Endothelial cell of umbilical vein (primary cell): ENCODE measurements at regions not wholly inside any gene's neighbourhood (a gene's known extent, or its start where the extent isn't known, plus 50 kb on each side); places are given as distances from the start of the nearest gene placed in this dataset.

Experiments used
- BruUV-seq: library from RNA; stranded (reverse); fragments of 400-500 nt; replicated peaks from 2 replicates; lab custom pipeline; 2021; lab: Mats Ljungman, UMichigan
- CTCF ChIA-PET: fragments of 300-600, 350-600 bp; sonication (Branson Sonifier 250); formaldehyde crosslinking; loops from one replicate; lab custom pipeline; 2021; ENCODE audit warnings: antibody characterized with exemption, inconsistent platforms; lab: Charles Lee
- POLR2A ChIA-PET: fragments of 300-600, 350-600 bp; sonication (Branson Sonifier 250); formaldehyde crosslinking; loops from one replicate; lab custom pipeline; 2021; ENCODE audit warnings: antibody characterized with exemption, inconsistent platforms; lab: Charles Lee
- DNase-seq: peaks from one replicate; pipeline ENCODE4 v3.0.0-alpha.2; 2011; ENCODE audit warnings: low read depth, low spot score
- FAIRE-seq: peaks from 2 replicates; lab custom pipeline; 2011; peaks lifted over from hg19 to GRCh38; lab: Jason Lieb, UNC
- H2AFZ ChIP-seq: 2 replicates; pipeline ENCODE4 v1.6.0; 2012; ENCODE audit warnings: low read depth, low read length, control low read depth, inconsistent platforms
- H3K27ac ChIP-seq: 2 replicates; pipeline ENCODE4 v1.5.1; 2011; ENCODE audit warnings: low read depth, mild to moderate bottlenecking, control low read depth, low read length, moderate library complexity; ENCODE audit not compliant: insufficient read depth
- H3K27me3 ChIP-seq, 2 experiments: 2 replicates each; pipeline versions ENCODE4 v1.6.0 to v1.6.1; 2011; ENCODE audit warnings: low read length in 2 of 2, mixed read lengths in 1 of 2; ENCODE audit not compliant: control insufficient read depth in 2 of 2, insufficient read depth in 2 of 2
- H3K36me3 ChIP-seq, 2 experiments: 2 replicates in 1 of 2; 3 replicates in 1 of 2; pipeline ENCODE4 v1.5.1; 2011; ENCODE audit warnings: low read length in 2 of 2, mild to moderate bottlenecking in 1 of 2, moderate library complexity in 1 of 2; ENCODE audit not compliant: control insufficient read depth in 2 of 2, insufficient read depth in 2 of 2; ENCODE audit errors: extremely low read depth in 1 of 2
- H3K4me1 ChIP-seq: 3 replicates; pipeline ENCODE4 v1.5.1; 2011; ENCODE audit warnings: mild to moderate bottlenecking, low read length; ENCODE audit not compliant: control insufficient read depth, insufficient read depth; ENCODE audit errors: extremely low read depth
- H3K4me2 ChIP-seq: 2 replicates; pipeline ENCODE4 v1.6.1; 2011; ENCODE audit warnings: low read length, control low read depth, mixed read lengths; ENCODE audit not compliant: insufficient read depth
- H3K4me3 ChIP-seq, 3 experiments: fragments of 200-600 bp in 1 of 3; sonication (generic), shearing (Covaris generic) in 1 of 3; replicated peaks in 1 of 3; 2 replicates each; pipeline ENCODE4 v1.5.1; 2011 to 2016; ENCODE audit warnings: control low read depth in 3 of 3, low read length in 3 of 3, mild to moderate bottlenecking in 2 of 3, inconsistent platforms in 1 of 3, low read depth in 1 of 3, moderate library complexity in 1 of 3; ENCODE audit not compliant: insufficient read depth in 1 of 3
- H3K79me2 ChIP-seq: 2 replicates; pipeline ENCODE4 v1.6.0; 2012; ENCODE audit warnings: low read length, inconsistent platforms; ENCODE audit not compliant: control insufficient read depth, insufficient read depth
- H3K9ac ChIP-seq: replicated peaks from 2 replicates; pipeline ENCODE3; 2011; ENCODE audit warnings: low read length, control low read depth; ENCODE audit not compliant: insufficient read depth; ENCODE audit errors: extremely low read depth
- H3K9me1 ChIP-seq: replicated peaks from 3 replicates; pipeline ENCODE4 v1.6.0; 2011; ENCODE audit warnings: mild to moderate bottlenecking, low read length; ENCODE audit not compliant: control insufficient read depth, insufficient read depth; ENCODE audit errors: extremely low read depth
- H3K9me3 ChIP-seq: replicated peaks from 2 replicates; pipeline ENCODE4 v1.5.1; 2012; ENCODE audit warnings: low read length, inconsistent platforms; ENCODE audit not compliant: control insufficient read depth, insufficient read depth
- H4K20me1 ChIP-seq: replicated peaks from 2 replicates; pipeline ENCODE3; 2011; ENCODE audit warnings: mild to moderate bottlenecking, low read length; ENCODE audit not compliant: control insufficient read depth, insufficient read depth; ENCODE audit errors: extremely low read depth
- CTCF ChIP-seq, 2 donors: IDR thresholded peaks; 1 replicate in 1 of 2; 2 replicates in 1 of 2; pipeline ENCODE4 v1.5.1; 2011; ENCODE audit warnings: low read length in 2 of 2, mild to moderate bottlenecking in 2 of 2, moderate library complexity in 2 of 2, control low read depth in 1 of 2, inconsistent platforms in 1 of 2, low read depth in 1 of 2; ENCODE audit not compliant: insufficient read depth in 1 of 2; ENCODE audit errors: extremely low read depth in 1 of 2
- EZH2 ChIP-seq: IDR thresholded peaks from 2 replicates; pipeline ENCODE4 v1.6.1; 2012; ENCODE audit warnings: borderline replicate concordance, low read depth, mild to moderate bottlenecking, moderate library complexity, low read length, inconsistent platforms; ENCODE audit not compliant: severe bottlenecking
- FOS ChIP-seq: IDR thresholded peaks from 2 replicates; pipeline ENCODE4 v1.6.1; 2011; ENCODE audit warnings: mild to moderate bottlenecking, low read length, moderate library complexity, borderline replicate concordance; ENCODE audit not compliant: insufficient read depth
- GATA2 ChIP-seq: IDR thresholded peaks from 2 replicates; pipeline ENCODE4 v1.7.0; 2011; ENCODE audit warnings: low read depth, mild to moderate bottlenecking, moderate library complexity, mixed read lengths, low read length; ENCODE audit not compliant: insufficient read length, insufficient read depth
- JUN ChIP-seq: IDR thresholded peaks from 2 replicates; pipeline ENCODE4 v1.6.1; 2011; ENCODE audit warnings: borderline replicate concordance, low read depth; ENCODE audit not compliant: insufficient read length, insufficient read depth
- MAX ChIP-seq: IDR thresholded peaks from 2 replicates; pipeline ENCODE4 v1.6.1; 2011; ENCODE audit not compliant: insufficient read depth, insufficient read length
- MYC ChIP-seq: IDR thresholded peaks from one replicate; pipeline ENCODE4 v1.6.1; 2011; ENCODE audit warnings: mild to moderate bottlenecking, low read depth, low read length
- POLR2A ChIP-seq: IDR thresholded peaks from 2 replicates; pipeline ENCODE4 v1.6.1; 2012; ENCODE audit warnings: low read depth, mild to moderate bottlenecking, control low read depth, low read length
- POLR2AphosphoS5 ChIP-seq: IDR thresholded peaks from 2 replicates; pipeline ENCODE4 v1.6.1; 2012; ENCODE audit warnings: low read depth, mild to moderate bottlenecking, control low read depth, low read length, moderate library complexity; ENCODE audit not compliant: insufficient read depth
- dilution Hi-C: fragments of 300-500 bp; cut with MboI; formaldehyde crosslinking; loops from one replicate; pipeline ENCODE4 v1.15.0; 2019; ENCODE audit warnings: low sequenced_read_pairs; ENCODE audit not compliant: extremely low pct_ligation_motif_present
- intact Hi-C: fragments of 100-400 bp; cut with micrococcal nuclease; formaldehyde crosslinking; loops from one replicate; pipeline ENCODE4 v1.10.0; 2022

DNA sequence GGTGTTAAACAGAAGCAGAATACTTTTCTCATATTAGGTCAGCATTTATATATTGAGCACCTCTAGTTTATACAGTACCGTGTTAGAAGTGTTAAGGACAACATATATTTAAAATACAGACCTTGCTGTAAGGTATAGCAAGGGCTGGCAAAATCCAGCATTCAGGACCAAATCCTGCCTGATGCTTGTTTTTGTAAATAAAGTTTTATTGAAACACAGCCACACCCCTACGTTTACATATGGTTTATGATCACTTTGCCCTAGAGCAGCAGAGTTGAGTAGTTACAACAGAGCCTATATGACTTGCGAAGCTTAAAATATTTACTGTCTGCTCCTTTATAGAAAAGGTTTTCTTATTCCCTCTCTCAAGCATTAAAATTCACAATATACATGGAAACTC lies 877.3 kb downstream of the MCTP2 start:
- no peak overlapping the region for H2AFZ ChIP-seq
- intact Hi-C loops (no loop called here), dilution Hi-C loops (no loop called here)
- H3K4me3 ChIP-seq: no peak overlapping the region
- DNase-seq: no peak
- ChIA-PET POLR2A (no interaction called here), CTCF (no interaction called here)
- no peaks in the 10 kb centered on the region for H3K36me3 ChIP-seq
- FAIRE-seq: no peak
- H3K4me2 ChIP-seq: no peak overlapping the region
- H3K9me1 ChIP-seq: no peaks in the 10 kb centered on the region
- TF ChIP-seq EZH2 (no peak), MYC (no peak), MAX (no peak), GATA2 (no peak), CTCF (IDR thresholded peaks at IDR 0.05; ENCODE audit: extremely low read depth in 1 of 2, insufficient read depth in 1 of 2, low read depth in 1 of 2, low read length in 2 of 2) (no peak)
- H4K20me1 ChIP-seq: no peaks in the 10 kb centered on the region
- no peaks in the 10 kb centered on the region for H3K27me3 ChIP-seq
- H3K4me1 ChIP-seq: no peaks in the 10 kb centered on the region
- no peak overlapping the region for H3K9ac ChIP-seq
- H3K9me3 ChIP-seq: no peaks in the 10 kb centered on the region
- H3K27ac ChIP-seq: no peak overlapping the region
- no peaks in the 10 kb centered on the region for H3K79me2 ChIP-seq
- BruUV-seq: no TSS peak

- no TSS peak for BruUV-seq
- dilution Hi-C loops: no loop called here
- CTCF ChIA-PET: no interaction called here
- FAIRE-seq (no peak), DNase-seq (no peak)
- Histone ChIP-seq H4K20me1 (no peaks in the 10 kb centered on the region), H3K36me3 (no peaks in the 10 kb centered on the region), H2AFZ (no peak overlapping the region), H3K27me3 (no peaks in the 10 kb centered on the region), H3K4me3 (no peak overlapping the region), H3K4me1 (no peaks in the 10 kb centered on the region), H3K27ac (no peak overlapping the region), H3K4me2 (no peak overlapping the region), H3K9me1 (no peaks in the 10 kb centered on the region), H3K79me2 (no peaks in the 10 kb centered on the region), H3K9me3 (no peaks in the 10 kb centered on the region), H3K9ac (no peak overlapping the region)
- POLR2A ChIA-PET: no interaction called here
- intact Hi-C loops: no loop called here
- no peak for TF ChIP-seq POLR2AphosphoS5
- TF ChIP-seq FOS: no peak
- no peak for TF ChIP-seq MAX
- TF ChIP-seq MYC: no peak
- TF ChIP-seq JUN: no peak
- no peak for TF ChIP-seq EZH2
- no peak for TF ChIP-seq POLR2A
- TF ChIP-seq GATA2: no peak
- TF ChIP-seq CTCF (IDR thresholded peaks at IDR 0.05; ENCODE audit: extremely low read depth in 1 of 2, insufficient read depth in 1 of 2, low read depth in 1 of 2, low read length in 2 of 2): no peak
These were observed 880.6 kb downstream of the MCTP2 start for GRCh38 chr15:95111969-95112368.
